ENCODE measurements at regions not wholly inside any gene's neighbourhood (a gene's known extent, or its start where the extent isn't known, plus 50 kb on each side); places are given as distances from the start of the nearest gene placed in this dataset.
"Not testable (repeated sequence)": the region's sequence is repeated elsewhere in the genome, so short reads cannot be mapped to it uniquely, and the experiment has no call there.

DNA sequence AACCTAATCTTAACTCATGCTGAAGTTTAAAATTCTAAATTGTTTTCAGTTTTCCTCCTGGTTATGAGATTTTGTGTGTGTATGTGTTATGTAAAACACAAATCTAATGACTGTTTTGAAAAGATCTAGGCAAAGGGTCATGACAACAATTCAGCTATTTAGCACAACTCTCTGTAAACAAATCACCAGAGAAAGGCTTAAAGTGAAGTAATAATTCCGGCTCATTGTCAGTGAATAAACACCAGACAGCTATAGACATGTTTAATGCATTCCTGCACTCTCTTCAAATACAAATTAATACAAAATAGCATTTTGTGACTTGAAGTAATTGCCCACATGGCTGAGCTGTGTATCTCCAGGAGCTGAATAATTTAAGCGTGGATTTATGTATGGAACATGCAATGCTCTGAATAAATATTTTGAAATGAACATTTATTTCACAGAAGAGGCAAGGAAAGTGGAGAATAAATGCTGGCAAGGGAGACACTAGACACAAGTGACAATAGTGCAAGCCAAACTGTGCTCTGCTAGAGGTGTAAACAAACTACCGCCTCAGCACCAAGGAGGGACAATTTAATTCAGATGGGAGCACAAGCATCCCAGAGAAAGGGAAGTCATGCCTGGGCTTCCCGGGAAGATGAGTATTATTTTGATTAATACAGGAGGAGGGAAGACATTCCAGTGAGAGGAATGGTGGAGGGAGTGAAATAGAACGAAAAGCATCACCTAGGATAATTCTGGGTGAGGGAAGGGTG lies 133.6 kb upstream of the XPO1 start:
- DNase-seq, result no peak

DNA sequence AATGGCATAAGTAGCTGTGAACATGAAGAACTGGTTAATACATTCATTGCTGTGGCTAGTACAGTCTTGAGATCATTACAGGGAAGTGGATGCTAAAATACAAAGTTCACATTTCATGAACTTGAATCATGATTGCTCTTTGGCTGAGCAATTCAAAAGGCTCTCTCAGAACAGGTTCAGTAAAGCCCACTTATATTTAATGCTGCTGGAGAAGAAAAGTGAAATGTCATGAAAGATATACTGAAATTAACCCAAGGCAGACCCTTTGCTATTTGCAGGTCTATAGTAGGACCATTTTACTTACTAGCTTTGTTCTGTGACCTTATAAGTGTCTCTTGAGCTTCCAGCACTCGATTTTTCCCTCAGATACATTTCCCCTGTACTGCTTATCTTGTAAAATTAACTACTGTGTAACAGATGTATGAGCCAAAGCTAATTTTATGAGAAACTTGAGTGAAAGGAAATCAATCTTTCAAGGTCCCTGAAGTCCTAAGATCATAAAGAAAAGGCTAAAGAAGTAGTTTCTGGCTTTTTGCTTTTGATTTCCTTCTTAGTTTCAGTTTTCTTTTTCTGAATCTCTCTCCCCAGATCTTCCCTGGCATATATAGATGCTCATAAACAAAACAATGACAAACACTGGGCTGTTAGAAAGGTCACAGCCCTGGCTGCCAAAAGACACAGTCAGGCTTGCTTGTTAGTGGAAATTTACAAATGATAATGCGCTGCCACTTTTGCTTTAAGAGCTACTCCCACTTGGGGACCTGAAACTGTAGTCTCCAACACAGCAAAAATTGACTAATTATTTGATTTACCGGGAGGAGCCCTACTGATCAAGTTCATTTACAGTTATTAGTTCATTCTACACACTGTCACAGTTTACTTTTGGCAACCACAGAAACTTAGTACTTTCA lies 132.7 kb upstream of the XPO1 start:
- DNase-seq, result peak in 1 of 2 donors; percentile 33

DNA sequence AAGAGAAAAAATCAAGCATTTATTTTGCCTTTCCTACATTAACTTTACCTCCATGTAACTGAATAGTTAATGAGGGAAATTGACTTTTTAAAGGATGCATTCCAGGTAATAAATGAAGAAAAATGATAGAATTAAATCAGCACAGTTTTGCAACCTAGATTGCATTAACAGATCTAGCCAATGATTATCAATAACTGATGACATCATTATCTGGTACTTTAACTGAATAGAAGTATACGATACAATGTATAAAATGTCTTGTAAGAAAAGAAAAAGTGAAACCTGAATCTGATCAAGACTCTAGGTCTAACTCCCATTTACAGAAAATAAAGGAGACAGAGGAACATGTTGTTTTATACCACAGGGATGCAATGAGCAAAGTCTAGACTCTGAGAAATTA lies 126.0 kb upstream of the XPO1 start:
- no peak for DNase-seq

DNA sequence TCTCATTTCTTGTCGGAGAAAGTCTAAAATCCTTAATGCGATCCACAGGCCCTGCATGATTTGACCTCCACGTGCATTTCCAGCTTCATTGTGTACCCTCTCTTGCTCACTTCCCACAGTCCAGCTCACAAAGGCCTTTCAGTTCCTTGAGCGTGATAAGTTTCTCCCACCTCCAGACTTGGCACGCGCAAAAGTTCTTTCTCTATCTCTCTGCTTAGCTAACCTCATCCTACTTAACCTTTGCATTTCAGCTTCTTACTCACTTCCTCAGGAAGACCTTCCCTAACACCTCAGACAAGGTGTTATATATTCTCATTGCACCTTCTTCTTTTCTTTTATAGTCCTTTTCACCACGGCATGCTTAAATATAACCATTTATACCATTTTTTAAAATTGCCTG lies 124.8 kb upstream of the XPO1 start:
- no peak for DNase-seq

DNA sequence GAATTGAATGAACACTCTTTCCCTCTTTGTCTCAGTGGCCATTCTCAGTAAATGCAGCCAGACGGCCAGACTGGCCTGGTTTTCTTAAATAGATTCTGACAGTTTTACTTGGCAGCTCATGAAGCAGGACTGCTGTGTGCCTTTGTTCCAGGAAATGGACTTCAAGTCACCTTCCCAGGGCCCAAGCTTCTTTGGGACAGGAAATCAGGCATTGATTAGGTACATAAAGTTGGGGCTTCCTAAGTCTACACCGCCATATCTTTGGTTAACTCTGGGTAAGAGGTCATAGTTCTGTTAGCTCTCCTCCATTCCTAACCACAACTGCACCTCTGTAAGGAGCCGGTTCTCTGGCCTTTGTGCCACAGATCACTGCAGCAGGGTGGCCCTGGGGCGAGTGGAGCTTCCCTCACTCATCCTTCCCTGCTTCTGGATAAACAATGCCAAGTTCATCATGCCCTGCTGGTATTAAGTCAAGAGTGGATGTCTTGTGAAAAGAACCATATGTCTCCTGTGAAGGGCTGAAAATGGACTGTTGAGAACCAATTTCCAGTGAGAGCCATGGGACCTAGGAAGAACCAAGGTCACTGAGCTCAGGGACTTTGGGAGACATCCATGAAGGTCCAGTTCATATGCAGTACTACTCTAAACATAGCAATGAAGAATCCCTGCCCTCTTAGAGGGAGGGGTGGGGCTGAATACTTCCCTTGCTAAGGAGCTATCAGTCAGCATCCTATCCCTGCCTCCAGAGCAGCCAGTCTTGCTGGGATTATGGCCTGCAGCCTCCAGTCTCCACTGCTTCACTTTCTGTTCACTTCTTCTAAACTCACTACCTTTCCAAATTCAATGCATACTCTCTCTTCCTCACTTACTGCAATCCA lies 122.6 kb upstream of the XPO1 start:
- no peak for DNase-seq

DNA sequence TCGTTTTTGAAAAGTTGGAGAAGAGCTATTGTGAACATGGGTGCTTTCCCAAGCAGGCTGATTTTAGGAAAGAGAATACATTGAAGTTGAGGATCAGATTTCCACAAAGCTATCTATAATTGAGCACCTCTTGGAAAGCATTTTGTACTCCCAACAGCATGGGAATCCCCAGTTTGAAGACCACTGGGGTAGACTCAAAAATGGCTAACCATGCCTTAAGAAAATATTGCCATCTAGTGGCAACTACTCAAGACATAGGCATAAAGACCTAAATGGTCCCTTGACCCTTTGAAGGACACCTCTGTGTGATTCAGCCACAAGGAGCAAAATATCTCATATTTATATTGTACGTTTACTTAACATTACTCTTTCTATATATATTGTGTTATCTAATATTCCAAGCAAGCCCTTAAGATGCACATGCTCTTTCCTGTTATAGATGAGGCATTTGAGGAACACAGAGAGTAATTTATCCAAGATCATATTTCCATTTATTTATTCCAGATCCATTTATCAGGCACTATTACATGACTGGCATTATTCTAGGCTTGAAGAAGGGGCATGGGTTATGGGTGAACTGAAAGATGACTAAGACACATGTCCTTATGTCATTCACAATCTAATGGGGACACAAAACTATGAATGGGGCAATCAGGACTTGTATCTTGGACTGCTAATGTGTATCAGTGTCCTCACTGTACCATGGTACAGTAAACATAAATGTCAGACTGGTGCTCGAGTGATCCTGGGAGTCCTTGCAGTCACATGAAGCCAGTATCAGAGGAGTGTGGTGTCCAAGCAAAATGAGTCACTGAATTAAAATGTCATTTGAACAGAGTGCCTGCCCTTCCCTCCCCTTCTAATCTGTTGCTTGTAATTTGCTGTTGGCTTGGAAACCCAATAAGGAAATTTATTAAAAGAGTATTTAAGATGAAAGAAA lies 121.0 kb upstream of the XPO1 start:
- DNase-seq, result no peak

DNA sequence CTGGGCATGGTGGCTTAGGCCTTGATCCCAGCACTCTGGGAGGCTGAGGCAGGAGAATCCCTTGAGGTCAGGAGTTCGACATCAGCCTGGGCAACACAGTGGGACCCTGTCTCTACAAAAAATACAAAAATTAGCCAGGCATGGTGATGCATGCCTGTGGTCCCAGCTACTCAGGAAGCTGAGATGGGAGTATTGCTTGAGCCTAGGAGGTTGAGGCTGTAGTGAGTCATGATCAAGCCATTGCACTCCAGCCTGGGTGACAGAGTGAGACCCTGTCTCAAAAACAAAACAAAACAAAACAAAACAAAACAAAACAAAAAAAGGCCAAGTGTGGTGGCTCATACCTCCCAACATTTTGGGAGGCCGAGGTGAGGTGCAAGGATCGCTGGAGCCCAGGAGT lies 111.8 kb upstream of the XPO1 start:
- not testable (repeated sequence) for DNase-seq

DNA sequence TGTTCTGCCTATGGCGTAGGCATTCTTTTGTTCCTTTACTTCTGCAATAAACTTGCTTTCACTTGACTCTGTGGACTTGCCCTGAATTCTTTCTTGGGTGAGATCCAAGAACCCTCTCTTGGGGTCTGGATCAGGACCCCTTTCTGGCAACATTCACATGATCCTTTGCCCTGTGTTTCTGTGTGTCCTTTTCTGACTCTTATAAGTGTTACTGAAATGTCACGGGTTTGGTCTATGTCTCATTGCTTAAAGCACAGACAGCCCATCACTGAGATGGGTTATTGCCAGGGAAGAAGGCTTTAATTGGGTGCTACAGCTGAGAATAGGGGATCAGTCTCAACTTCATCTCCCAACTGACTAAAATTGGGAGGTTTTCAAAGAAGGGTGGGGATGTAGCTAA lies 110.9 kb upstream of the XPO1 start:
- DNase-seq, result no peak

DNA sequence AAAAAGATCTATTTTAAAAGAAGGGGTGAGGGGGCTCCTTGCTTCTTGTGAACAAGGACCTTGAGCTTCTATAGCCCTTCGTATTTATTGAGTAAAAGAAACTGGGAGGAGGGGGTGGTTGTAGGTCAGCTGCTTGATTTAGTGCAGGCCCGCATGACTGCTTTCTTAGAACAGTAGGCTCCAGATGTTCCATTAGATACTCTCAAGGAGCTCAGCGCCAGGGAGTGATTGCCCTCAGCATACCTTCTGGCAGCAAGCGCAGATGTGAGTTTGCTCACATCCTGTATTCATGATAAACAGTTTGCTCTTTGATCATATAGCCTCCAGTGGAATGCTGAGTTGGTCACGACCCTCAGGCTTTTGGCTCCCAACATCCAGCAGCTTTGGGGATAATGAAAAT lies 108.9 kb upstream of the XPO1 start:
- DNase-seq, result no peak

DNA sequence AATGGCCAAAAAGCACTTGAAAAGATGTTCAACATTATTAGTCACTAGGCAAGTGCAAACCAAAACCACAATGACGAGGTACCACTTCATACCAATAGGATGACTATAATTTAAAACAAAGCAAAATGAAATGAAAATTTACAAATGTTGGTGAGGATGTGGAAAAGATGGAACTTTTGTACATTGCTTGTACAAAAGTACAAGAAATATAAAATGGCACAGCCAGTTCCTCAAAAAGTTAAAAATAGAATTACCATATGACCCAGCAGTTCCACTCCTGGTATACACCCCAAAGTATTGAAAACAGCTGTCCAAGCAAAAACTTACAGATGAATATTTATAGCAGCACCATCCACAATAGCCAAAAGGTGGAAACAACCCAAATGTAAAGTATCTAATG lies 107.8 kb upstream of the XPO1 start:
- DNase-seq, result no peak

DNA sequence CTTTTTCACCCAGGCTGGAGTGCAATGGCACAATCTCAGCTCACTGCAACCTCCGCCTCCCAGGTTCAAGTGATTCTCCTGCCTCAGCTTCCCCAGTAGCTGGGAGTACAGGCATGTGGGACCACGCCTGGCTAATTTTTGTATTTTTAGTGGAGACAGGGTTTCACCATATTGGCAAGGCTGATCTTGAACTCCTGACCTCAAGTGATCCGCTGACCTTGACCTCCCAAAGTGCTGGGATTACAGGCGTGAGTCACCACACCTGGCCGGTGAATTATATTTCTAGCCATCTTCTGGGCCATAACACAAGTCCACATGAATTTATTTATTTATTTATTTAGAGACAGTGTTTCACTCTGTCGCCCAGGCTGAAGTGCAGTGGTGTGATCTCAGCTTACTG lies 105.0 kb upstream of the XPO1 start:
- not testable (repeated sequence) for DNase-seq

DNA sequence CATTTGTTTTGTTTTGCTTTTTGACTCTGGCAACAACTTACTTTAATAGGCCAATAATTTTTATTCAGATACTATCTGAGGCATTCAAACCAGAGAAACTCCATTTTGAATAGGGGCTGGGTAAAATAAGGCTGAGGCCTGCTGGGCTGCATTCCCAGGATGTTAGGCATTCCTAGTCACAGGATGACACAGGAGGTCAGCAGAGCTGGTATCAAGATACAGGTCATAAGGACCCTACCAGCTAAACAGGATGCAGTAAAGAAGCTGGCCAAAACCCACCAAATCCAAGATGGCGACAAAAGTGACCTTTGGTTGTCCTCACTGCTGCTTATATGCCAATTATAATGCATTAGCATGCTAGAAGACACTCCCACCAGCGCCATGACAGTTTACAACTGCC lies 102.2 kb upstream of the XPO1 start:
- DNase-seq, result no peak

DNA sequence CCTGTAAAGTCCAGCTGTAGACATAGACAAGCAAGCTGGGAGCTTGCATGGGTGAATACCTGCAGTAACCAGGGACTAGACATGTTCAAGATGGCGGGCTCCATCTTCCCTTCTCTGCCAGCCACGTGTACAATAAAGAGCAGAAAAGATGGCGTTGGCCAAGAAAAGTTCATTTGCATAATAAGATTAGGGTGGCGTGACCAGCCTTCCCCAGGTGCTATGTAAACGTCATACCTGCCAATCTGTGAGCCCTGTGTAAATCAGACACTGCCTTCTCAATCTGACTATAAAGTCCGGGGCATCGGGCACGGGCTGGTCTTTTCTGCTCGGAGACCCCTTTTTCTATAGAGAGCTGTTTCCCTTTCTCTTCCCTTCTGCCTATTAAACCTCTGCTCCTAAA lies 101.6 kb upstream of the XPO1 start:
- no peak for DNase-seq

DNA sequence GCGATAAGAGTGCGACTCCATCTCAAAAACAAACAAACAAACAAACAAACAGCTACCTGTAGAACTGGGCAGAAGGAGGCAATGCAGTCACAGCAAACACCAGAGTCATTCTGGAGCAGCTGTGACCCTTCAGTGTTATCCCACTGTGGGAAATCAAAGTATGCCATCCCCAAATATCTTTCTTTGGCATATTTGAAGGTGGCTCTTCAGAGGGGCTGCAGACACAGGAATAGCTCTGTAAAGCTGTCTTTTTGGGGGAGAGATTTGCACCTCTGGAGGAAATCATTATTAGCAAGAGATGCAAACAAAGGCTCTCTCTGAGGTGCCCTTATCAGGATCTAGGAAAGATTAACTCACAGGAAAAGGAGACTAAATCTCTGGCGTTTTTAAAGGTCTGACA lies 98.5 kb upstream of the XPO1 start:
- DNase-seq, result no peak

DNA sequence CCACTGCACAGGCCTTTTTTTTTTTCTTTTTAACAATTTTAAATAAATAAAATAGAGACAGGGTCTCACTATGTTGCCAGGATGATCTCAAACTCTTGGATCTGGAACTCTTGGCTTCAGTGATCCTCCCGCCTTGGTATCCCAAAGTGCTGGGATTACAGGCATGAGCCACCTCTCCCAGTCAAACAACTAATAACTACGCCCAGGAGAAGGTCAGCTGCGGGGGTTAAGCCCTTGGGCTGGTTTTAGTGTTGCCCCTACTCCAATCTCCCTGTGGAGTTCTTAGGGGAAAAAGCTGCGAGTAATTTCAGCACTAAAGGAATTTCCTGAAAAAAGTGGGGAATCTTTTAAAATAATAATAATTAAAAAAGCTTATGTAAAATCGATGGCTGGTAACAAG lies 96.4 kb upstream of the XPO1 start:
- no peak for DNase-seq

DNA sequence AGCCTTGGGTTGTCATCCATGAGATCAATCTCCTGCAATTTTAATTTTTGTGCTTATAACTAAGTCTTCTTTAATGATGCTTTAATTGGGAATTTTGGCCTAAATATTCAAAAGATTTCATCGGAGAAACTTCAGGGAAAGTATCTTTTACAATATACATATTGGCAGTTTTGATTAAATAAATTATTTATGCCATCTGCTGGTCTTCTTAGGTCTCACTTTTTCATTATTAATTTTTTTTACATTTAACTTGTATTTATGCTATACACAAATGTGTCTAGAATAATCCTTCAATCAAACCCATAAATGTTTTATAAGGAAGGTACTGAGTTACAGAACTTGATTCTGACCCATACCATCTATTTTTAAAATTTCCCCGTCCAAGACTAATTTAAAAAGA lies 95.1 kb upstream of the XPO1 start:
- no peak for DNase-seq

DNA sequence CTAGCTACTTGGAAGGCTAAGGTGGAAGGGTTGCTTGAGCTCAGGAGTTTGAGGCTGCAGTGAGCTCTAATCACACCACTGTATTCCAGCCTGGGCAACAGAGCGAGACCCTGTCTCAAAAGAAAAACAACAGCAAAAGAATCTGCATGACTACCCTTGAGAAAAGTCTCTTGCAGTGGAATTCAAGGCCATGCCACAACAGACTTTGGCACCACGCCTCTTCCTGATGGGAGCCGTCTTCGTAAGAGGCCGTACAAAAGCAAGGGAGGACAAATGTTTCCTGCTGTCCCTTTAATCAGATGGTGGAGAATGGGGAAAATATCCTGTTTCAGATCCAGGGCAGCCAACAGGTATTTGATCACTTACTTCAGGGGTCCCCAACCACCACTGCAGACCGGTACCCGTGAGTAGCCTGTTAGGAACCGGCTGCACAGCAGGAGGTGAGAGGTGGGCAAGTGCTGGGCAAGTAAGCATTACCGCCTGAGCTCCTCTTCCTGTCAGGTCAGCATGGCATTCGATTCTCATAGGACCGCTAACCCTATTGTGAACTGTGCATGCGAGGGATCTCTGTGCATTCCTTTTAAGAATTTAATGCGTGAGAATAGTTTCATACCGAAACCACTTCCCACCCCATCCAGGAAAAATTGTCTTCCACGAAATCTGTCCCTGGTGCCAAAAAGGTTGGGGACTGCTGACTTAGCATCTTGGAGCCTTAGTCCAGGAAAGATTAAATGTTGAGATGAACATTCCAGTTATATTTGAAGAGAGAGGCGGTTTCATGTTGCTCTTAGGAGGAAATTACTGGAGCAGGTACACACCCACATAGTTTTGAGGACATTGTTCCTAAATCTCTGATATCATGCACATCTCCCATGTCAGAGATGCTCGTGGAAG lies 94.4 kb upstream of the XPO1 start:
- DNase-seq, result no peak

DNA sequence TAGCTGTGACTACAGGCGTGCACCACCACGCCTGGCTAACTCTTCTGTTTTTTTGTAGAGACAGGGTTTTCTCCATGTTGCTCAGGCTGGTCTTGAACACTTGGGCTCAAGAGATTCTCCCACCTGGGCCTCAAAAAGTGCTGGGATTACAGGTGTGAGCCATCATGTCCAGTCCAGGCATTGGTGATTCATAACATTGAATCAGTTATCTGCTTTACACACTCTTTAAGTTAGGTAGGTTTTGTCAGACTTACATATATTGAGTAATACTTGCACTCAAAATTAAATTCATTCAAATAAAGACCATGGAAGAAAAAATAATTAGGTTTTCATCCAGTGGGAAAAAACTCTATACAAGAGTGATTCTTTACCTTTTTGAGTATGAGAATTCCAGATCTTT lies 93.2 kb upstream of the XPO1 start:
- DNase-seq, result no peak

DNA sequence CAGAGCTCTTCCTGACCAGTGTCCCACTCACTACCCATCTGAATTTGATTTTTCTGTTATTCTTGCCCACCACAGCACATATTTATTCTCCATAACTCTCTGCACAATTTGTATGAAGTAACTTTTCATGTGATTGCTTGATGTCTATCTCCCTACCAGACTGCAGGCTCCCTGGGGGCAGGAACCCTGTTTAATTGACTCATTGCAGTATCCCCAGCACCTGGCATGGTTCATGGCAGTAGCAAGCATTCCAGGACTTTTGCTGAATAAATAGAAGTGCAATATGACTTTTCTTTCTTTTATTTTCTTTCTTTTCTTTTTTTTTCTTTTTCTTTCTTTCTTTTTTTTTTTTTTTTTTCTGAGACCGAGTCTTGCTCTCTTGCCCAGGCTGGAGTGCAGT lies 88.7 kb upstream of the XPO1 start:
- DNase-seq, result no peak

DNA sequence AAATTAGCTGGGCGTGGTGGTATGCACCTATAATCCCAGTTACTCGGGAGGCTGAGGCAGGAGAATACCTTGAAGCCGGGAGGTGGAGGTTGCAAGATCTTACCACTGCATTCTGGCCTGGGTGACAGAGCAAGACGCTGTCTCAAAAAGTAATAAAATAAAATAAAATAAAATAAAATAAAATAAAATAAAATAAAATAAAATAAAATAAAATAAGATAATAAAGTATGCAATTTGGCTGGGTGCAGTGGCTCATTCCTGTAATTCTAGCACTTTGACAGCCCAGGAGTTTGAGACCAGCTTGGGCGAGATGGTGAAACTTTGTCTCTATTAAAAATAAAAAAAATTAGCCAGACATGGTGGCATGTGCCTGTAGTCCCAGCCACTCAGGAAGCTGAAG lies 85.6 kb upstream of the XPO1 start:
- DNase-seq, result no peak
